ENCODE measurements at regions not wholly inside any gene's neighbourhood (a gene's known extent, or its start where the extent isn't known, plus 50 kb on each side); places are given as distances from the start of the nearest gene placed in this dataset.

DNA sequence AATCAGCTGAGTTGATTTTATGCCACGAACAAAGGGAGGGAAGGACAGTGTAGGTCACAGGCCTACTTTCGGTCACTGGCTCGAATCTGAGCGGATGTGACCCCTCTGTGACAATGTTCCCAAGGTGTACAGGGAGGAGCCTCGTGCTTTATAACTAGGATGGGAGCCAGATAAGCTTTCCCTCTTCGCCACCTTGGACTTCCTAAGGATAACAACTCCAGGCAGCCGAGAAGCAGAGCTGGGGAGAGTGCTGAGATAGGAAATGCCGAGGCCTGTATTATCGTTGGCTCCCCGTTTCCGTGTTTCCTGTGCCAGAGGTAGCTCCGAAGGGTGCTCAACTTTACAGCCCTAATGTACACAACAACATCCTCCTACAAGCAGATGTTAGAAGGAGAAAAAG is 217.8 kb upstream of the IRX3 start:
- Histone ChIP-seq H3K27me3 (ENCODE audit: control insufficient read depth in 3 of 3, insufficient read depth in 3 of 3, low read length in 3 of 3) (no peaks in the 10 kb centered on the region), H3K4me1 (ENCODE audit: control insufficient read depth in 3 of 3, insufficient read depth in 3 of 3, low read length in 3 of 3) (peaks cover 6 to 19% (median 14%) of the 10 kb centered on the region in 3 donors), H3K9ac (ENCODE audit: low read depth in 1 of 3, low read length in 3 of 3) (no peak overlapping the region), H3K36me3 (ENCODE audit: control insufficient read depth in 3 of 3, insufficient read depth in 3 of 3, low read length in 3 of 3) (no peaks in the 10 kb centered on the region), H3K27ac (ENCODE audit: low read depth, low read length) (no peak overlapping the region), H3K4me3 (ENCODE audit: low read length in 3 of 3) (no peak overlapping the region), H3K9me3 (ENCODE audit: control insufficient read depth in 3 of 3, low read length in 3 of 3) (no peaks in the 10 kb centered on the region)

DNA sequence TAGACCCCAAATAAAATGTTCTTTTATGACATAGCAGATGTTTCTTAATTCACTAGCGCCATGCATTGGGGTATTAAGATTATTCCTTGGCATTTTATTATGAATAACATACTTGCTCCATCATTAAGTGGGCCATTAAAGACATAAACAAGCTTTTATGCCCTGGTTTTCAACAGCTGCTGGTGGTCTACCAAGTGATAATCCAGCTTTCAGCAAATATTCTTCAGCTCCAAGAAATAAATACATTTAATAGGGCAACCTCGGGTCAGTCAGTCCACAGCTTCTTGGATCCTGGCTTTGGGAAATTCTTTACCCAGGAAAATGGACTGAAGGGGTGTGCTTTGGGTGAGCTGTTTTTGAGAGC is 217.3 kb upstream of the IRX3 start:
- Histone ChIP-seq H3K9ac (ENCODE audit: low read depth in 1 of 3, low read length in 3 of 3) (no peak overlapping the region), H3K27me3 (ENCODE audit: control insufficient read depth in 3 of 3, insufficient read depth in 3 of 3, low read length in 3 of 3) (no peaks in the 10 kb centered on the region), H3K36me3 (ENCODE audit: control insufficient read depth in 3 of 3, insufficient read depth in 3 of 3, low read length in 3 of 3) (no peaks in the 10 kb centered on the region), H3K27ac (ENCODE audit: low read depth, low read length) (no peak overlapping the region), H3K9me3 (ENCODE audit: control insufficient read depth in 3 of 3, low read length in 3 of 3) (no peaks in the 10 kb centered on the region), H3K4me3 (ENCODE audit: low read length in 3 of 3) (no peak overlapping the region), H3K4me1 (ENCODE audit: control insufficient read depth in 3 of 3, insufficient read depth in 3 of 3, low read length in 3 of 3) (peaks cover 6 to 22% (median 14%) of the 10 kb centered on the region in 3 donors)

DNA sequence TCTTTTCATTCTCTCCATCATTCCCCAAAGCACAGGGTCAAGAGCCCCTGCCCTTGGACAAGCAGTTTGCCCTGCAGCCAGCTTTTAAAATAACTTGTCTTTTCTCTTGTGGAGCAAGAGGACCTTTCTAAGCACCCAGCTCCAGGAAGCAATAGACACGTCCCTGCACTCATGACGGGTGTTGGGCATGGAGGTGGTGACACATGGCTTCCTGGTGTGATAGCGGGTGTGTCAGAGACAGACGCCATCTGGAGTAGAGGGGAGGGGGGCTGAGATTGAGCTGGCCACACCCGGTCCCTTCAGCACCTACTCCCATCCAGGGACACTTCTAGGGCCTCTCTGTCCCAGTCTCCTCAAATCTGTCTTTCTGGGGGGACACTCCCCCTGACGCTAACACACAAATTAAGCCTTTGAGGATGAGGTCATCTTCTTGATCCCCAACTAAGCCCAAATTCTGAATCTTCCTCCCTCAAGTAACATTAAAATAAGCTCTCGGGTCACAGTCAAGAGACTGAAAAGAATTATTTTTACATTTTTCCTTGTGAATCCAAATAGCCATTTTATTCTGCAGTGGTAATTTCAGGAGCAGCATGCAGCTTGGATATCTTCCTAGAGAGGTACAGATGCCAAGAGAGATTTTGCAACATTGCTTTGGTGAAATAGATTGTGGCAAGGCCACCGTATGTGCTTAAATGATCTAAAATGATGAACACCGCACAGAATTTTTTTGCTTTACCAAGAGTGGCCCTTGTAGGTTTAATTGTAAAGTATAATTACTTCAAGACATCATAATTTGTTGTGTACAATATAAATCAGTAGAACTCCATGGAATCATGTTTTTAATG is 216.6 kb upstream of the IRX3 start:
- H3K9me3 ChIP-seq (ENCODE audit: control insufficient read depth in 3 of 3, low read length in 3 of 3) = peaks cover 0 to 2% (median 0%) of the 10 kb centered on the region in 3 donors
- no peaks in the 10 kb centered on the region for H3K36me3 ChIP-seq (ENCODE audit: control insufficient read depth in 3 of 3, insufficient read depth in 3 of 3, low read length in 3 of 3)
- no peaks in the 10 kb centered on the region for H3K27me3 ChIP-seq (ENCODE audit: control insufficient read depth in 3 of 3, insufficient read depth in 3 of 3, low read length in 3 of 3)
- H3K9ac ChIP-seq (ENCODE audit: low read depth in 1 of 3, low read length in 3 of 3) = no peak overlapping the region
- H3K4me1 ChIP-seq (ENCODE audit: control insufficient read depth in 3 of 3, insufficient read depth in 3 of 3, low read length in 3 of 3) = peaks cover 6 to 22% (median 14%) of the 10 kb centered on the region in 3 donors
- H3K27ac ChIP-seq (ENCODE audit: low read depth, low read length) = no peak overlapping the region
- no peak overlapping the region for H3K4me3 ChIP-seq (ENCODE audit: low read length in 3 of 3)

DNA sequence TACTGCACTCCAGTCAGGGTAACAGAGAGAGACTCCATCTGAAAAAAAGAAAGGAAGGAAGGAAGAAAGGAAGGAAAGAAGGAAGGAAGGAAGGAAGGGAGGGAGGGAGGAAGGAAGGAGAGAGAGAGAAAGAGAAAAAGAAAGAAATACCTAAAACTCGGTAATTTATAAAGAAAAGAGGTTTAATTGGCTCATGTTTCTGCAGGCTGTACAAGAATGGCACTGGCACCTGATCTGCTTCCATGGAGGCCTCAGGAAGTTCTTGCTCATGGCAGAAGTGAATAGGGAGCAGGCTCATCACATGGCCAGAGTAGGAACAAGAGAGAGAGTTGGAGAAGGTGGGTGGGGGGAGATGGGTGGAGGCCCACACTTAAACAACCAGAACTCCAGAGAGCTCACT is 215.2 kb upstream of the IRX3 start:
- Histone ChIP-seq H3K4me3 (ENCODE audit: low read length in 3 of 3) (no peak overlapping the region), H3K27ac (ENCODE audit: low read depth, low read length) (no peak overlapping the region), H3K4me1 (ENCODE audit: control insufficient read depth in 3 of 3, insufficient read depth in 3 of 3, low read length in 3 of 3) (peaks cover 6 to 22% (median 14%) of the 10 kb centered on the region in 3 donors)

DNA sequence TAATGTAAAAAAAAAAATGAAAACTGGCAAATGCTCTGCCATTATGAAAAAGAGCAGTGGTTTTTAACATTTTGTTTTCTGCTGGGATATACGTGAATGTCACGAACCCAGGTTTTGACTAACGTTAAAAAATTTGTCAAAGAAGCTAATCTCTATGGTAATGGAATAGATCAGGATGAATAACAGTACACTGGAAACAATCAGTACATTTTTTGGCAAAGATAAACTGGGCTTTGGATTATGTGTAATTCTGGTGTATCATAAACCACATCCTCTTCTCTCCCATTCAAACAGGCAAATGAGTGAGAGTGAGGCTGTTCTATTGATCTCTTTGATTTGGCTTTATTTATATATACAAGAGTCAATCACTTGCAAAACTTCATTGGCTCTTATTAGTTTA is 207.0 kb upstream of the IRX3 start:
- Histone ChIP-seq H3K27ac (ENCODE audit: low read depth, low read length) (no peak overlapping the region), H3K27me3 (ENCODE audit: control insufficient read depth in 3 of 3, insufficient read depth in 3 of 3, low read length in 3 of 3) (no peaks in the 10 kb centered on the region), H3K4me1 (ENCODE audit: control insufficient read depth in 3 of 3, insufficient read depth in 3 of 3, low read length in 3 of 3) (peaks cover 0 to 9% (median 7%) of the 10 kb centered on the region in 3 donors), H3K9me3 (ENCODE audit: control insufficient read depth in 3 of 3, low read length in 3 of 3) (peaks cover 0 to 2% (median 0%) of the 10 kb centered on the region in 3 donors), H3K36me3 (ENCODE audit: control insufficient read depth in 3 of 3, insufficient read depth in 3 of 3, low read length in 3 of 3) (no peaks in the 10 kb centered on the region), H3K9ac (ENCODE audit: low read depth in 1 of 3, low read length in 3 of 3) (no peak overlapping the region), H3K4me3 (ENCODE audit: low read length in 3 of 3) (no peak overlapping the region)

More for the DNA sequence above, 215.2 kb upstream of the IRX3 start:
- no peaks in the 10 kb centered on the region for H3K27me3 ChIP-seq (ENCODE audit: control insufficient read depth in 3 of 3, insufficient read depth in 3 of 3, low read length in 3 of 3)
- H3K9me3 ChIP-seq (ENCODE audit: control insufficient read depth in 3 of 3, low read length in 3 of 3) = peaks cover 0 to 2% (median 0%) of the 10 kb centered on the region in 3 donors
- H3K36me3 ChIP-seq (ENCODE audit: control insufficient read depth in 3 of 3, insufficient read depth in 3 of 3, low read length in 3 of 3) = no peaks in the 10 kb centered on the region
- H3K9ac ChIP-seq (ENCODE audit: low read depth in 1 of 3, low read length in 3 of 3) = no peak overlapping the region

DNA sequence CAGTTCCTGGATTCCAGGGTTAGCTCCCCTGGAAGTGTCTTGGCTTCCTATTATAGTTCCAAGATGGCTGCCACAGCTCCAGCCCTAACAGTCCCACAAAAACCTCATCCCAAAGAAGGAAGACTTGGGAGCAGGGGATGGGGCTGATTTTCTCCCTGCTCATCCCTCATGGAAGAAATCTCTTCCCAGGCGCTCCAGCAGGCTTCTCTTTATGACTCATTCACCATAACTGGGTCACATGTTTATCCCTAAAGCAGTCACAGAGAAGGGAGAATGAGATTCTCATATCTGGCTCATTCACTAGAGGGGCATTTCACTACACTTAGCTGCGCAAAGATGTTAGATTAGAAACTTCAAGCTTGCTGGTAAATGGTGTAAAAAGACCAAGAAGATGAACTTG is 206.5 kb upstream of the IRX3 start:
- Histone ChIP-seq H3K36me3 (ENCODE audit: control insufficient read depth in 3 of 3, insufficient read depth in 3 of 3, low read length in 3 of 3) (no peaks in the 10 kb centered on the region), H3K27me3 (ENCODE audit: control insufficient read depth in 3 of 3, insufficient read depth in 3 of 3, low read length in 3 of 3) (no peaks in the 10 kb centered on the region), H3K9me3 (ENCODE audit: control insufficient read depth in 3 of 3, low read length in 3 of 3) (no peaks in the 10 kb centered on the region), H3K27ac (ENCODE audit: low read depth, low read length) (no peak overlapping the region), H3K4me1 (ENCODE audit: control insufficient read depth in 3 of 3, insufficient read depth in 3 of 3, low read length in 3 of 3) (peaks cover 0 to 11% (median 7%) of the 10 kb centered on the region in 3 donors), H3K9ac (ENCODE audit: low read depth in 1 of 3, low read length in 3 of 3) (no peak overlapping the region), H3K4me3 (ENCODE audit: low read length in 3 of 3) (no peak overlapping the region)

DNA sequence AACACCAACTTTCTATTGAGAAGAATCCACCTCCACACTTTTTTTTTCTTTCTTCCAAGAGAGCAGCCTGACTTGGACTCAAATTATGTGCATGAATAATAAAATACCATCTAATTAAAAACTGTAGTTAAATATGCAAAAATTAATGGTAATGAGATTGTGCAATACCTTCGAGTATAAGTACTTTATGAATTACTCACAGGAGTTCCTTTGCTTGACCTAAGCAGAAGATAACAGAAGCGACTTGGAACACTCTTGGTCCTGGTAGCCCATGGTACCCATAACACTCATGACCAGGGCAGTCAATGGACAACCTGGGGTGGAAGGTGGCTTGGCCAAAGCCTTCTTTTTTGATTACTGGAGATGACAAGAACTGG is 203.5 kb upstream of the IRX3 start:
- no peaks in the 10 kb centered on the region for H3K27me3 ChIP-seq (ENCODE audit: control insufficient read depth in 3 of 3, insufficient read depth in 3 of 3, low read length in 3 of 3)
- no peak overlapping the region for H3K9ac ChIP-seq (ENCODE audit: low read depth in 1 of 3, low read length in 3 of 3)
- H3K9me3 ChIP-seq (ENCODE audit: control insufficient read depth in 3 of 3, low read length in 3 of 3) = no peaks in the 10 kb centered on the region
- H3K36me3 ChIP-seq (ENCODE audit: control insufficient read depth in 3 of 3, insufficient read depth in 3 of 3, low read length in 3 of 3) = no peaks in the 10 kb centered on the region
- no peak overlapping the region for H3K4me3 ChIP-seq (ENCODE audit: low read length in 3 of 3)
- peaks cover 0 to 11% (median 7%) of the 10 kb centered on the region in 3 donors for H3K4me1 ChIP-seq (ENCODE audit: control insufficient read depth in 3 of 3, insufficient read depth in 3 of 3, low read length in 3 of 3)
- H3K27ac ChIP-seq (ENCODE audit: low read depth, low read length) = no peak overlapping the region

DNA sequence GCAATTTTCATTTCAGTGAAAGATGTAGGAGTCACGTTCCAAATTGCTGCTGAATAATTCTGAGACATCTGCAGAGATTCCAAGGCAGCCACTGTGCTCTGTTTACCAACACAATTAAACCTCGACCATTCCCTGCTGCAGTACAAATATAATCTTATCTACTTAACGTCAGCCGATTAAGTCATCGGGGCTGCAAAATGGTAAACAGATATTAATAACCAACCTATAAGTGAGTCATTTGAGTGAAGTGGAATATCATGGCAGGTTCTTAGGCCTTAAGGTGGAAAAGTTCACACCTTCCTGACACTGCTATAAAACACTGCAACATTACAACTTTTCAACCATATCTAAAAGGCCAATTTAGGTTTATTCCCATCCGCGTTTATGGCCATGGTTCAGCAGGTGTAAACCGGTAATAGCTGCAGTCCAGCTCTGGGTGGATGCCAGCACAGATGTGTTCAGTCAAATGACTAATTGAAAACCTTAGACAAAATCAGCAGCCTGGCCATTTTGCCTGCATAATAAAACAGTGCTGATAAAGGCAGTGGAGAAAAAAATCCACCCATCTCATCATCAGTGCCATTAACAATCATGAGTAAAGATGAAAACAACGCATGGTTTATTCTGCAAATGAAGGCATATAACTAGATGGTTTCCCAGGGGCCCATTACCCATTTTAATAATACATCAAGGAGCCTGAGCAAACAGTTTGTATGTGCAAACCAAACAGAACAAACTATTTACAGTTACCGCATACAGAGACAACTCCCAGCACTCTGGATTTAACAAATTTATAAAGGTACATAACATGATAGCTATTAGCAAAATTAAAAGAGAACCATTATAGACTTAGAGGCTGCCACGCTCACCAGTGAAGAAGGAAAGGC is 202.9 kb upstream of the IRX3 start:
- Histone ChIP-seq H3K4me3 (ENCODE audit: low read length in 3 of 3) (no peak overlapping the region), H3K27ac (ENCODE audit: low read depth, low read length) (no peak overlapping the region), H3K9me3 (ENCODE audit: control insufficient read depth in 3 of 3, low read length in 3 of 3) (no peaks in the 10 kb centered on the region), H3K4me1 (ENCODE audit: control insufficient read depth in 3 of 3, insufficient read depth in 3 of 3, low read length in 3 of 3) (peaks cover 0 to 11% (median 7%) of the 10 kb centered on the region in 3 donors), H3K27me3 (ENCODE audit: control insufficient read depth in 3 of 3, insufficient read depth in 3 of 3, low read length in 3 of 3) (no peaks in the 10 kb centered on the region), H3K36me3 (ENCODE audit: control insufficient read depth in 3 of 3, insufficient read depth in 3 of 3, low read length in 3 of 3) (no peaks in the 10 kb centered on the region), H3K9ac (ENCODE audit: low read depth in 1 of 3, low read length in 3 of 3) (no peak overlapping the region)

DNA sequence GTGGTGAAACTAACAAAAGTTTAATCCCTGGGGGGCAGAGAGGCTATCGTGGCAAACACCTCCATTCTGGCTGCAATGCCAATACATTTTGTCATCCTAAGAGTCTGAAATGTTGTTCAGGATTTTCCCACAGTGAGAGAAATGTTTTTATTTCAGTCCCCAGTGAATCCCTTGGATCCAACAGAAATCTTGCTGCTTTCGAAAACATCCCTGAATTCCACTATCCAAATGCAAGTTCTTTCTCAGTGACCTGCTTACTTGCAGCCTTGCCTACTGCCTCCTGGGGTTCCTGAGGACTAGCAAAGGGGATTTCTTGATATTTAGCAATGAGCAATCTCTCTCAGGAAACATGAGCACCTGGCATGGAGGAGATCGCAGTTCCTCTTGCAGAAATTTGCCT is 202.1 kb upstream of the IRX3 start:
- H3K9ac ChIP-seq (ENCODE audit: low read depth in 1 of 3, low read length in 3 of 3) = no peak overlapping the region
- no peaks in the 10 kb centered on the region for H3K36me3 ChIP-seq (ENCODE audit: control insufficient read depth in 3 of 3, insufficient read depth in 3 of 3, low read length in 3 of 3)
- no peak overlapping the region for H3K4me3 ChIP-seq (ENCODE audit: low read length in 3 of 3)
- no peaks in the 10 kb centered on the region for H3K9me3 ChIP-seq (ENCODE audit: control insufficient read depth in 3 of 3, low read length in 3 of 3)
- H3K27me3 ChIP-seq (ENCODE audit: control insufficient read depth in 3 of 3, insufficient read depth in 3 of 3, low read length in 3 of 3) = no peaks in the 10 kb centered on the region
- no peak overlapping the region for H3K27ac ChIP-seq (ENCODE audit: low read depth, low read length)
- peaks cover 0 to 11% (median 7%) of the 10 kb centered on the region in 3 donors for H3K4me1 ChIP-seq (ENCODE audit: control insufficient read depth in 3 of 3, insufficient read depth in 3 of 3, low read length in 3 of 3)

DNA sequence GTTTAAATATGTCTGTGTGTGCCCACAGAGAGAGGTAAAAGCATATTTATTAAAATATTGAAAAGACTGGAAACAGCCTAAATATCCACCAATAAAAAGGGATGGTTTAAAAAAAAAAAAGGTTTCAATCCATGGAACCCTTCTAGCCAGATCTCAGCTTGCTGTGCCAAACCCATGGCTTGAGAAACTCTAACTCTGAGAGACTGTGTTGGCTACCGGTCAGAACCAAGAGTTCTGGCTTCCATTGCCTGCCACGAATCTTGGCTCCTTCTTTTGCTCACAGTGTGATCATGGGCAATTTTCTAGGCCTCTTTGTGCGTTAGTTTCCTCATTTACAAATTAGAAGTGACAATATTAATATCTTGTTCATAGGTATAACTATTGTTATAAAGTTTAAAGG is 201.3 kb upstream of the IRX3 start:
- Histone ChIP-seq H3K9me3 (ENCODE audit: control insufficient read depth in 3 of 3, low read length in 3 of 3) (no peaks in the 10 kb centered on the region), H3K27me3 (ENCODE audit: control insufficient read depth in 3 of 3, insufficient read depth in 3 of 3, low read length in 3 of 3) (no peaks in the 10 kb centered on the region), H3K4me3 (ENCODE audit: low read length in 3 of 3) (no peak overlapping the region), H3K36me3 (ENCODE audit: control insufficient read depth in 3 of 3, insufficient read depth in 3 of 3, low read length in 3 of 3) (no peaks in the 10 kb centered on the region), H3K9ac (ENCODE audit: low read depth in 1 of 3, low read length in 3 of 3) (no peak overlapping the region), H3K4me1 (ENCODE audit: control insufficient read depth in 3 of 3, insufficient read depth in 3 of 3, low read length in 3 of 3) (peaks cover 0 to 11% (median 7%) of the 10 kb centered on the region in 3 donors), H3K27ac (ENCODE audit: low read depth, low read length) (no peak overlapping the region)
